Inflammatory macrophage treated with lipopolysaccharide for 1 hour (primary cell): ENCODE measurements at regions not wholly inside any gene's neighbourhood (a gene's known extent, or its start where the extent isn't known, plus 50 kb on each side); places are given as distances from the start of the nearest gene placed in this dataset.
A peak's percentile ranks its signal among the peaks of the same experiment; 100 is the strongest.
"Not testable (repeated sequence)": the region's sequence is repeated elsewhere in the genome, so short reads cannot be mapped to it uniquely, and the experiment has no call there.

Experiments used
- DNase-seq, 2 donors: peaks; one replicate each; pipeline ENCODE4 v3.0.0-alpha.2; 2020 to 2022

DNA sequence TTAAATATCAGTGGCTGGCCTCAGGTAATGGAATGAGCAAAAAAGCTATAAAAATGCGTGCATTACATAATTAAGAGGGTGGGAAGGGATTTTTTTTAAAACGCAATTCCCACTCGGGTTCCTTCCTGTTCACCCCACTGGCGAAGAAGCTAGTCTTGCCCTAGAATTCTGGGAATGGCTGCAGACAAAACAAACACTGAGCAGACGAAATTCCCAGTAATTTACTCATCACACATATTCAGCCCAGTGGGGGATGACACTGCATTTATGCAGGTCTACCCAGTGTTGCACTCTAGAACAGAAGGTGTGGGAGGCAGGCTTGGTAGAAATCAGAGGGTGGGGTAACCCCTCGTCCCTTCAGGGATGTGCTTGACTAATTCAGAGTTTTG is 2695.0 kb upstream of the DEFB115 start:
- no peak for DNase-seq

DNA sequence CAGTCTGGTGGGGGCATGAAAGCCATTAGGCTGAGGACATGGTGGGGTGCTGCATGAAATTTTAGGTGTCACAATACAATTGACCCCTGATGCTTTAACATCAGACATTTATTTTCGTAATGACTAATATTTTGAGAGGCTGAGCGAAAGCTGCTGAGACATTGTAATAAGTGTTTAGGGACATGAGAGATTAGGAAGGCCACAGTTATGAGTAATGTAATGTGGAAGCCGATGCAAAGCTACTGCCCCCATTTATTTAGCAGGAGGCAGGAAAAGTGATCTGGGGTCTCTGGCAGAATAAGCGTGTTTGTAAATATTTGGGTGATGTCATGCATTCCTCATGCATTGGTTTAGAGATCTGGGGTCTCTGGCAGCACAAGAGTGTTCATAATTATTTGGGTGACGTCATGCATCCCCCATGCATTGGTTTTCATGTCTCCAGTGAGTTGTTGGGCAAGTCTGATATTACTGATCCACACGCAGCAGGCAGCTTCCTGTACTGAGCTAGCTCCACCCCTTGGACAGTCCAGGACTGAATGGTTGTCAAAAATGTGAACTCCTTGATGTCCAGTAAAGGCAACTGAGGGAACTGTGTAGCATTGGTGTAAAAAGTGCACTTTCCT is 2694.5 kb upstream of the DEFB115 start:
- DNase-seq: not testable (repeated sequence)

DNA sequence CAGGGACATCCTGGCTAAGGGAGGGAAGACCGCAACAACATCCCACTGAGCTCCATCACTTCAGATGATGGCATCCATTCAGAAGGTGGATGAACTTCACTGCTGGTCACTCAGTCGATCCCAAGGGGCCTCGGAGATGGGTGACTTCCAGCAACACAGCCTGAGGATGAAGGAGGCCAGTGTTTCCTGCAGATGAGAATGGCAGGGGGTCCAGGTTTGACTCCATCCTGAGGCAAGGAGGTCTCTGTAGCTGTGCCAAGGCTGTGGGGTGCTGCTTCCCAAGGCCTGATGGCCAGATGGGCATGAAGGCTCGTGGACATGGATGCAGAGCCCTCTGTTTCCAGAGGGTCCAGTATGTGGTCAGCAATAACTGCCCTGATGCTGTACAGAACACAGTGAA is 2693.4 kb upstream of the DEFB115 start:
- not testable (repeated sequence) for DNase-seq

DNA sequence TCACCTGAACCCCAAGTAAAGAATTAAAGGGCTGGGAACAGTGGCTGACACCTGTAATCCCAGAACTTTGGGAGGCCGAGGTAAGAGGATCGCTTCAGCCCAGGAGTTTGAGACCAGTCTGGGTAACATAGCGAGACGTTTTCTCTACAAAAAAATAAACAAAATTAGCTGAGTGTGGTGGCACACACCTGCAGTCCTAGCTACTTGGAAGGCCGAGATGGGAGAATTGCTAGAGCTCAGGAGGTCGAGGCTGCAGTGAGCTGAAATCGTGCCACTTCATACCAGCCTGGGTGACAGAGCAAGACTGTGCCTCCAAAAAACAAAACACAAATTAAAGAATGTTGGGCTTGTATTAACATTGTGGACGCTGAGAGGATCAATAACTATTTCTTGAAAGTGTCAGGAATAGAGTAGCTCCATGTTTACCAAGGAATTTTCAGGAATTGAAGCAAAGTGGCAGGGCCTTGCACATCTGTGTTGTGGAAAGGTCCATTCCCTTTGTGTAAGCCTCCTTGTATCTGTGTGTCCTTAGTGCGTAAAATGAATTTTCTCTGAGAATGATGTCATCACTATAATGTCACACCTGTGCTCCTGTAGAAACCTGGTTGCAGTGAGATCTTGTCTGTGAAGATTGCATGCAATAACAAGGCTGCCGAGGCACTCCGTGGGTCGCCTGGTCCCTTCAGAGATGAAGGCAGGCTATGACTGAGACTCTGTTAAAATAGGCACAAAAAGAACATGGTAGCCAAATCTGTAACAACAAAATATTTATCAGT is 2692.6 kb upstream of the DEFB115 start:
- not testable (repeated sequence) for DNase-seq

DNA sequence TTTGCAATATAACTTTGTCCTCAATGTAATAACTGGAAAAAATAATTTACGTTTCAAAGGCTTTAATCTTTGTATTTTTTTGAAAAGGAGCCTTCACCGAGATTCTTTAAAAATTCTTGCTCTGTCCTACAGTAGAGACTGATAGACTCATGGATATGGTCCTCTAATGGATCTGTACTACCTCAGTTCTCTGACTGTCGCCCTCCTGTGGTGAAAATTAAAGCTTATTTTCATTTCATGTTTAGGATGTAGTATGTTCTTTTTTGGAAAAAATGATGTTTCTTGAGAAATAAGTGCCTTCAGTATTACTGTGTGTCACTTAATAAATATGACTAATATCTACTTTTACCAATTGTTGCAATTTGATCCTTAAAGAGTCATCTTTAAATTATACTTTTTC is 2681.5 kb upstream of the DEFB115 start:
- DNase-seq: peak in 1 of 2 donors; percentile 8

DNA sequence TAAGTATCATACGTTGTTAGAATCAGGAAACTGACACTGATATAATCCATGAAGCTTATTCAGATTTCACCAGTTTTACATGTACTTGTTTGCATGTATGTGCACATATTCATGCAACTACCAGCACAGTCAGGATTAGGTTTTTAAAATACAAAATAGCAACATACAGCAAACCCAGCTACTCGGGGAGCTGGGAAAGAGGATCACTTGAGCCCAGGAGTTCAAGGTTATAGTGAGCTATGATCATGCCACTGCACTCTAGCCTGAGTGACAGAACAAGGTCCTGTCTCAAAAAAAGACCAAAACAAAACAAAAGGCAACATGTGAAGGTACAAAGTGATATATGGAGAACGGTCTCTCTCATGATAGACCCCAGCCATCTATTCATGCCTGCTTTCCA is 2665.8 kb upstream of the DEFB115 start:
- DNase-seq: not testable (repeated sequence)

DNA sequence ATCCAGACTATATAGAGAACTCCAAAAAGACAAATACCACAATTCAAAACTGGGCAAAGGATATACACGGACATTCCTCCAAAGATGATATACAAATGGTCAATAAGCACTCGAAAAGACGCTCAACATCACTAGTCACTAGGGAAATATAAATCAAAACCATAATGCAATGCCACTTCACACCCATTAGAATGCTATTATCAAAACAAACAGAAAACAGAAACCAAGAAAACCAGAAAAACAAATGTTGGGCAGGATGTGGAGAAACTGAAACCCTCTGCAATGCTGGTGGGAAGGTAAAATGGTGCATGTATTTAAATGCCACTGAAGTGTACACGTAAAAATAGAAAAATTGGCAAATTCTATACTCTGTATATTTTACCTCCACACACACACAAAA is 2664.1 kb upstream of the DEFB115 start:
- not testable (repeated sequence) for DNase-seq

DNA sequence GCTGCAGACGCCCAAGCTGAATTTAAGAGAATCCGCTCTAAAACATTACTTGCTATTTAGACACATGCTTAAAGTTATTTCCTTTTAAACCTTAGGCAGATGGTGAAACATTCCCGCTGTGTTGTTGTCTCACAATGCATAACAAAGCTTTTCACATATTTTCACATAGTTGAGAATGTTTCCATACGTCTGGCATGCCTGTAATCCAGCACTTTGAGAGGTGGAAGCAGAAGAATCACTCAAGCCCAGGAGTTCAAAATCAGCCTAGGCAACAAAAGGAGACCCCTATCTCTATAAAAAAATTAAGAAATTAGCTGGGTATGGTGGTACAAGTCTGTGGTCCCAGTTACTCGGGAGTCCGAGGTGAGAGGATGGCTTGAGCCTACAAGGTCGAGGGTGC is 2663.0 kb upstream of the DEFB115 start:
- DNase-seq: not testable (repeated sequence)

DNA sequence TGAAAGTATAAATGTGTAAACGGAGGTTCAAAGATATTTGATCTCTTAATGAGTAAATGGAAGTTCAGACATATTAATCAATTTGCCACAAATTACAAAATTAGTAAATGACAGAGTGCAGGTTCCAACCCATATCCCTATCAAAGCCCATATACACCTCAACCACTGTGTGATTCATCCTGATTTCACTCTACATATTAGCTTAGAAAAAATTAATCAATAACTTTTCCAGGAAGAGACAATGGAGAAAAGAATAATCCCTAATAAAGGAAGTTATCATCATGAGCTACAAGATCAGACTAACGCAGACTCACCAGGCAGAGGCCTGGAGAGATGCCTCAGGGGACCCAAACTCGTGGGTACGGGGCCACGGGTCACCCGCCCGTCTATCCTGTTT is 2655.5 kb upstream of the DEFB115 start:
- not testable (repeated sequence) for DNase-seq

DNA sequence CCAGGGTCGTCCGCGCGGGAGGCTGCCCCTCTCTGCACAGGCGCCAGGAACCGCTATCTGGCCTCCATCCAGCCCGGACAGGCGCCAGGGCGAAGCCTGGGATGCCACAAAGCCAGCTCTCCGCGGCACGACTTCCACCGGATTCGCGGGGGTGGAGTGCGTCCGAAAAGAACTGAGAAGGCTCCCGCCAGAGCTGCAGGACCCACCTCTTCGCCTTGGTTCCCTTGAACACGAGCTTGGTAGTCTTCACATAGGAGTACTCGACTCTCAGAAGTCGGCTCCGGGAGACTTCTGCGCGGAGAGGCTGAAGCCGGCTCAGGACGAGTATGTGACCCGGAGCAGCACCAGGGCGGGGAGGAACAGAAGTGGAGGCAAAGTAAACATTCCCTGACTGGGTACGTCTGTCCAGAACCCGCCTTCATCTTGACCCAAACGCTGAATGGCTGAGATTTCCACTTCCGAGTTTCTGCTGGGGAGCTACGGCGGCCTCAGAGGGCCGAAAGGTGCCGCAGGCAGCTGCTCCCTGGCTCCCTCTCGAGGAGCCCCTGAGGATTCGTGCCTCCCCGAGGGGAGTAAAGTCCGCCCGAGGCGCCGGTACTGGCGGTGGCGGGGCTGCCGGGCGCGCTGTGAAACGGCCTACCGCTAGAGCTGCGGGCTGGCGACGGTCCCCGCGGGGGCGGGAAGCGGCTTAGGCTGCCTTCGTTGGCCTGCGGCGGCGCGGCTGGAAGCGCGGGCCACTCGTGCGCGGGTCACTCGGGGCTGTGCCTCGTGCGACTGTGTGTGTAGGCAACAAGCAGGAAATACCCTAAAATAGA is 2654.9 kb upstream of the DEFB115 start:
- DNase-seq: peak; percentile 76 to 85

DNA sequence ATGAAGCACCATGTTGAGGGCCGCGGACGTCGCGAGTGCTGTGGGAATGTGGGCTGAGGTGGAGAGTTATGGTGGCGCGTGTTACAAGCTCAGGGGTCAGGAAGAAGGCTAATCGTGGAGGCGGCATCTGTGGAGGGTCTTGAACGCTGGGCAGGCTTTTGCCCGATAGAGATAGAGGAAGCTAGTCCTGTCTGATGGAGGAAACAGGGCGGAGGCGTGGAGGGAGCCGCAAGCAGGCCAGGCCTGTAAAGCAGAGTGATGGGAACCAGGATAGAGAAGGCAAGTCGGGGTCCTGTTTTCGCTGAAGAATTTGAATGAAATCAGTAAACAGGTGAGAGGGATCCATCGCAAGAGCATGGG is 2654.3 kb upstream of the DEFB115 start:
- not testable (repeated sequence) for DNase-seq

DNA sequence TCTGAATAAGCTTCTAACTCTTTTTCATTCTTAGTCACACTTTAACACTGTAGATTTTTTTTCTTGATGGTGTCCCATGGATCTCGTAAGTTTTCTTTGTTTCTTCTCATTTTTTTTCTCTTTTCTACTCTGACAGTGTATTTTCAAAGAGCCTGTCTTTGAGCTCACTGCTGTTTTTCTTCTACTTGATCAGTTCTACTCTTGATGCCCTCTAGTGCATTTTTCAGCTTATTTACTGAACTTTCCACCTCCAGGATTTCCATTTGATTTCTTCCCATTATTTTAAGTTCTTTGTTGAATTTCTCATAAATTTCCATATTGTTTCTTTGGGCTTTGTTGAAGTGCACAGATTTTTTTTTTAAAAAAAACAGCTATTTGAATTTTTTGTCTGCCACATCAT is 2641.1 kb upstream of the DEFB115 start:
- DNase-seq: no peak

DNA sequence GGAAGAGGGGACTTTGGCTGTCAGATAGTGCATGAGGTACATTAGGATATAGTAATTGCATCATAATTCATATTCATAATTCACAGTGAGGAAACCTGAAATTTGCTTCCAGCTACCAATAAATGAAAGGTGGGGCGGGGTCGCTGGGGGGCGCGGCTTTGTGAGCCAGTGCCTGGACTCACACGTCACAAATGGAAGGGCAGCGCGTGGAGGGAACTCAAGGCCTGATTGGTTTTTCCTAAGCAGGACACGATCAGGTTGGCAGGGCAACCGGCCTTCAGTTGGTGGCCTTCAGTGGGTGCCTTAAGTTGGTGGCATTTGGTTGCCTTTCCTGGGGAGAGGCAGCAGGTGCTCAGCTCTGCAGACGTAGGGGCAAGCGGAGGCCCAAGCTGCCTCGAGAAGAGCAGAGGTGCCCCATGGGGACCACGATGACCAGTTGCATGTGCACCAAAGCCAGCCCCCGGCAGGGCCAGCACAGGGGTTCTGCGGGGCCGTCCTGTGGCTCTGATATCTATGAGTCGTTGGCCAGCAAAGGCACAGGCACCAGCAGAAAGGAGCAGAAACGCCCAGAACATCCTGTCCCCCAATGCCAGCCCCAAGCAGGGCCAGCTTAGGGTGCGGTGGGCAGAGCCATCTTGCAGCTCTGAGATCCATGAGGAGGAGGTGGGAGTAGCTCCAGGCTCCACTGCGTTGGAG is 2637.4 kb upstream of the DEFB115 start:
- DNase-seq: not testable (repeated sequence)

DNA sequence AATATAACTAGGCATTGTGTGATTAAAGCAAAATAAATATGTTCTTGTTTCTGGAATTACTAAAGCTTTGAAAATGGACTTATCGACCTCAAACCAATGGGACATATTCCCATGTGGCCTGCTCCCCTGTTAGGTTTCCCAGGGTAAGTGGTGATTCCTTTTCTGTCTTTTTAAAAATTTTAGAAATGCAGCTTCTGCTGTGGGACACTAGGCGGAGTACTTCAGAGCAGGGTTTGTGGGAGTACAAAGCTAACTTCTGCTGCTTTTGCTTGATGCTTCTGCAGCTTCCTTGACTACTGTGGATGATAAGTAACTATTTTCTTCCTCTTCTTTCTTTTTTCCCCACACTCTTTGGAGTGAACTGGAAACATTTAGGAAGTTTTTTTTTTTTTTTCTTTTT is 2632.4 kb upstream of the DEFB115 start:
- not testable (repeated sequence) for DNase-seq

DNA sequence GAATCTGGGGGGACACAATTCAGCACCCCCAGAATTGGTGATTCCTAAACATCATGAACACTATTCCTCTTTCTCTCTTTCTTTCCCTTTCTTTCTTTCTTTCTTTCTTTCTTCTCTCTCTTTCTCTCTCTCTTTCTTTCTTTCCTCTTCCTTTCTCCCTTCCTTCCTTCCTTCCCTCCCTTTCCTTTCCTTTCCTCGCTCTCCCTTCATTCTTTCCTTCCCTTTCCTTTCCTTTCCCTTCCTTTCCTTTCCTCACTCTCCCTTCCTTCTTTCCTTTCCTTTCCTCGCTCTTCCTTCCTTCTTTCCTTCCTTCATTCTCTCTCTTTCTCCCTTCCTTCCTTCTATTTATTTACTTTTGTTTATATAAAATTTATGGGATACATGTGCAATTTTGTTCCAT is 2616.6 kb upstream of the DEFB115 start:
- not testable (repeated sequence) for DNase-seq
